ENCODE measurements at regions not wholly inside any gene's neighbourhood (a gene's known extent, or its start where the extent isn't known, plus 50 kb on each side); places are given as distances from the start of the nearest gene placed in this dataset.

DNA sequence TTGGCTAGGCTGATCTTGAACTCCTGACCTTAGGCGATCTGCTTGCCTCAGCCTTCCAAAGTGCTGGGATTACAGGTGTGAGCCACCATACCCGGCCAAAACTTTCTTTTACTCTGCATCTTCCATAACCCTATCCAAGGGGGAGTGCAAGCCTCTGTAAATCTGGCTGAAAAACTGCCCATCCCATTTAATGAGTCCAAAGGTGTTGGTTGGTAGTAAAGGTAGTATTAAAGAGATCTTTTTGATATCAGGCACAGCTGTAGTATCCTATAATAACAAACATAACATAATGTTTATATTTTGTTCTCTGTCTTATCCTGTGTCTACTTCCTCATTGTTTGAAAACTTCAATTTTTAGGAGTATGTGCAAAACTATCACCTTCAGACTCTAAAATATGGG is 559.8 kb upstream of the ATXN8OS start:
- intact Hi-C loops (cut with DNase I): no loop called here

DNA sequence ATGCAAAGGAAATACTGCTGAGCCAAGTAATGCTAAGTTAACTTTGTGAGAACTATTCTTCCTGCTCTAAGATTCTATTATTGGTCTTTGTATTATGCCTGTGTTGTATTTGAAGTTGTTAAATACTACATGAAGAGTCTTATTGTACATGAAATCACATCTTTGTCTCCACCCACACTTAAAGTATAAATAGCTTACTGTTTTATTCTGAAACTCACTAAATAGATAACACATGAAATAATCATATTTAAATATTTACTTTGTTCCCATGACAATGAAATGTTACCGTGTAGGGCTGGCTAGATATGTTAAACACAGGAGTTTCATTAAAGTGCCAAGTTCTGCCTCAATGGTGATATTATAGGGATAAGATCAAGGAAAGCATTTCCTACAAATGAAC is 562.1 kb upstream of the ATXN8OS start:
- H3K9me3 ChIP-seq: no peaks in the 10 kb centered on the region
- intact Hi-C loops (cut with DNase I): no loop called here
- no peak overlapping the region for H3K4me3 ChIP-seq
- no peaks in the 10 kb centered on the region for H3K36me3 ChIP-seq
- H3K4me1 ChIP-seq (replicated peaks): no peaks in the 10 kb centered on the region
- no peak for DNase-seq (ENCODE audit: low spot score)
- no peak overlapping the region for H3K27ac ChIP-seq
- H3K27me3 ChIP-seq (replicated peaks; ENCODE audit: insufficient read depth): no peaks in the 10 kb centered on the region
- 11% methylated on average over 1 of the region's 1 CpG for WGBS
- TF ChIP-seq POLR2AphosphoS5 (IDR thresholded peaks at IDR 0.05) (no peak), POLR2A (IDR thresholded peaks at IDR 0.05) (no peak)
- TF ChIP-seq, protein P1, sequence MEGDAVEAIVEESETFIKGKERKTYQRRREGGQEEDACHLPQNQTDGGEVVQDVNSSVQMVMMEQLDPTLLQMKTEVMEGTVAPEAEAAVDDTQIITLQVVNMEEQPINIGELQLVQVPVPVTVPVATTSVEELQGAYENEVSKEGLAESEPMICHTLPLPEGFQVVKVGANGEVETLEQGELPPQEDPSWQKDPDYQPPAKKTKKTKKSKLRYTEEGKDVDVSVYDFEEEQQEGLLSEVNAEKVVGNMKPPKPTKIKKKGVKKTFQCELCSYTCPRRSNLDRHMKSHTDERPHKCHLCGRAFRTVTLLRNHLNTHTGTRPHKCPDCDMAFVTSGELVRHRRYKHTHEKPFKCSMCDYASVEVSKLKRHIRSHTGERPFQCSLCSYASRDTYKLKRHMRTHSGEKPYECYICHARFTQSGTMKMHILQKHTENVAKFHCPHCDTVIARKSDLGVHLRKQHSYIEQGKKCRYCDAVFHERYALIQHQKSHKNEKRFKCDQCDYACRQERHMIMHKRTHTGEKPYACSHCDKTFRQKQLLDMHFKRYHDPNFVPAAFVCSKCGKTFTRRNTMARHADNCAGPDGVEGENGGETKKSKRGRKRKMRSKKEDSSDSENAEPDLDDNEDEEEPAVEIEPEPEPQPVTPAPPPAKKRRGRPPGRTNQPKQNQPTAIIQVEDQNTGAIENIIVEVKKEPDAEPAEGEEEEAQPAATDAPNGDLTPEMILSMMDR (IDR thresholded peaks at IDR 0.05): no peak

More for the DNA sequence above, 559.8 kb upstream of the ATXN8OS start:
- H3K36me3 ChIP-seq: no peaks in the 10 kb centered on the region
- H3K27ac ChIP-seq: no peak overlapping the region
- no peak for TF ChIP-seq POLR2A (IDR thresholded peaks at IDR 0.05)
- TF ChIP-seq, protein P1 (IDR thresholded peaks at IDR 0.05): no peak
- no peak for TF ChIP-seq POLR2AphosphoS5 (IDR thresholded peaks at IDR 0.05)
- H3K4me1 ChIP-seq (replicated peaks): no peaks in the 10 kb centered on the region
- no peak overlapping the region for H3K4me3 ChIP-seq
- no peak for DNase-seq (ENCODE audit: low spot score)
- no peaks in the 10 kb centered on the region for H3K9me3 ChIP-seq
- WGBS: 85% methylated on average over 2 of the region's 2 CpGs
- no peaks in the 10 kb centered on the region for H3K27me3 ChIP-seq (replicated peaks; ENCODE audit: insufficient read depth)

DNA sequence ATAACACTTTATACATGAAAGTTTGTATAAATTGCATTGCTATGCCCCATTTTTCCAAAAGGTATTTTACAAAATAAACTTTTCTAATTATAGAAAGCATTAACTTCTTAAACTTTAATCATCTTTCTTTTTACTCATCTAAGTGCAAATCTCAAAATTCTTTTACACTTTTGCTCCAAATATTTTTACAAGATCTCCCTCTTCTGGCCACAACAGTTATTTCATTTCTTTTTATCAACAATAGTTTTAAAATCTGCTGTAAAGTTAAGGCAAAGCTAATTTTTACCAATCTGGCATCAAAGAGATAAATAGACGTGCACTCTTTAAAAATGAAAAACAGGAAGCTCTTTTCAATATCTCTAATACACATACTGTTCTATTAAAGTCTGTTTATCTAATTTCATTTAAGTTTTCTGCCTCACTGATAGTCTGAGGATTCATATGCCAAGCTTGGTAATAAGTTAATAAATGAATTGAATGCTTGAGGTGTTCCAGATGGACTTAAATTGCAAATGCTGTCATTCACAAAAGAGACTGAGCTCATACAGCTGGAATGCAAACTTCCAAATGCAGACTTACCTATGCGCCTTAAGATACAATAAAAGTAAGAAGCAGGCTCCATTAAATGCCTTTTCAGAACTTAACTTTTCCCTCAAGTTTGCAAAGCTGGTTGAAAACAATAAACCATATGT is 583.0 kb upstream of the ATXN8OS start:
- Histone ChIP-seq H3K36me3 (no peaks in the 10 kb centered on the region), H3K27me3 (replicated peaks; ENCODE audit: insufficient read depth) (no peaks in the 10 kb centered on the region), H3K4me1 (replicated peaks) (no peaks in the 10 kb centered on the region), H3K27ac (no peak overlapping the region), H3K4me3 (no peak overlapping the region), H3K9me3 (no peaks in the 10 kb centered on the region)
- TF ChIP-seq POLR2AphosphoS5 (IDR thresholded peaks at IDR 0.05) (no peak), POLR2A (IDR thresholded peaks at IDR 0.05) (no peak)
- TF ChIP-seq, protein P1 (IDR thresholded peaks at IDR 0.05): no peak
- DNase-seq (ENCODE audit: low spot score): no peak
- intact Hi-C loops (cut with DNase I): no loop called here
- WGBS: 24% methylated on average over 2 of the region's 2 CpGs

DNA sequence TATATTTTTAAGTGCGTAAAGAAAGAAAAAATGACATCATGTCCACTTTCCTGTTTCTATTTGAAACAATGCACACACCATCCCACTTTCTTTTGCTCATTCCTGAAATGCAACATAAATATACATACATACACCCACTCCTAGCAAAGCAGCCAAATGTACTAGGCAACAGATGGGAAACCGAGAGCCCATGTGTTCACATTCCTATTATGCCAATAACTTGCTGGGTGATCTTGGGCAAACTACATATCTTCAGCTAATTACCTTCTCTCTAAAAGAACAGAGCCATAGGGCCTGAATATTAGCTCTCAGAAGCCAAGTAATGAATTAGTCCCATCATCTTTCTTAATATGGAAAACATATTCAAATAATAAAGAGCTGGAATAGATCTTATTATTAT is 610.6 kb upstream of the ATXN8OS start:
- no peak for TF ChIP-seq POLR2A (IDR thresholded peaks at IDR 0.05)
- TF ChIP-seq, protein P1 (IDR thresholded peaks at IDR 0.05): no peak
- no peak for TF ChIP-seq POLR2AphosphoS5 (IDR thresholded peaks at IDR 0.05)
- intact Hi-C loops (cut with DNase I): no loop called here
- Histone ChIP-seq H3K27ac (no peak overlapping the region), H3K4me1 (replicated peaks) (no peaks in the 10 kb centered on the region), H3K4me3 (no peak overlapping the region), H3K27me3 (replicated peaks; ENCODE audit: insufficient read depth) (no peaks in the 10 kb centered on the region), H3K36me3 (no peaks in the 10 kb centered on the region), H3K9me3 (no peaks in the 10 kb centered on the region)
- 81% methylated on average over 2 of the region's 2 CpGs for WGBS
- no peak for DNase-seq (ENCODE audit: low spot score)

DNA sequence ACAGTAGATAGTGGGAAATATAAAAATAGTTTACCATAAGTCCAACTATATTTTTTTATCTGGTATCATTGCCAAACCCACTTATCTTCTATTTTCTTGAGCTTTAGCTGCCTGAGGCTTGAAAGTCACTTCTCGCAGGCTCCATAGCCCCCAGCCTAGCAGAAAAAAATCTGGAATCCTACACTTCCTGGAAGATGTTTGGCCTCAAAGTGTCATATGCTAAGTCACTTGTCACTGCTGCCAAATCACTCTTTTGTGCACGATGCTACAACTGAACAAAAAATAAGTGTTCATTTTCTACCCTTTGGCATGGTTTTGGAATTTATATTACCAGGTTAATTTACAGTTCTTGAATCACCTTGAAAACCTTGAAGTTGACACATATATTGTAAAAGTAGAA is 612.5 kb upstream of the ATXN8OS start:
- intact Hi-C loops (cut with DNase I): no loop called here
- WGBS: 62% methylated on average over 2 of the region's 2 CpGs
- H3K27me3 ChIP-seq (replicated peaks; ENCODE audit: insufficient read depth): no peaks in the 10 kb centered on the region
- H3K27ac ChIP-seq: no peak overlapping the region
- no peaks in the 10 kb centered on the region for H3K36me3 ChIP-seq
- H3K4me1 ChIP-seq (replicated peaks): no peaks in the 10 kb centered on the region
- no peak for DNase-seq (ENCODE audit: low spot score)
- TF ChIP-seq POLR2A (IDR thresholded peaks at IDR 0.05) (no peak), POLR2AphosphoS5 (IDR thresholded peaks at IDR 0.05) (no peak)
- TF ChIP-seq, protein P1 (IDR thresholded peaks at IDR 0.05): no peak
- no peak overlapping the region for H3K4me3 ChIP-seq
- H3K9me3 ChIP-seq: no peaks in the 10 kb centered on the region
